Kidney epithelial cell (primary cell): ENCODE measurements at regions not wholly inside any gene's neighbourhood (a gene's known extent, or its start where the extent isn't known, plus 50 kb on each side); places are given as distances from the start of the nearest gene placed in this dataset.
A peak's percentile ranks its signal among the peaks of the same experiment; 100 is the strongest.

Experiments
- DNase-seq: peaks from one replicate; pipeline ENCODE4 v3.0.0-alpha.2; 2010; ENCODE audit warnings: low read depth
- H3K27me3 ChIP-seq: 2 replicates; pipeline ENCODE4 v1.6.0; 2011; ENCODE audit warnings: low read length; ENCODE audit not compliant: control insufficient read depth, insufficient read depth
- H3K36me3 ChIP-seq: 2 replicates; pipeline ENCODE4 v1.5.1; 2011; ENCODE audit warnings: low read length; ENCODE audit not compliant: control insufficient read depth, insufficient read depth
- H3K4me3 ChIP-seq: 2 replicates; pipeline ENCODE4 v1.5.1; 2011; ENCODE audit warnings: low read depth, mild to moderate bottlenecking, control low read depth, low read length
- CTCF ChIP-seq: IDR thresholded peaks from 2 replicates; pipeline ENCODE4 v1.5.1; 2011; ENCODE audit warnings: mild to moderate bottlenecking, moderate library complexity, low read length, control low read depth, inconsistent platforms; ENCODE audit not compliant: insufficient read depth, poor library complexity, severe bottlenecking

GRCh38 chr3:46129588-46130272, 78.4 kb downstream of the CCR1 start:
- Histone ChIP-seq H3K36me3 (no peaks in the 10 kb centered on the region), H3K4me3 (no peak overlapping the region), H3K27me3 (no peaks in the 10 kb centered on the region)
- no peak for TF ChIP-seq CTCF
- DNase-seq, result no peak

GRCh38 chr3:46127503-46127902, 80.6 kb downstream of the CCR1 start:
- peak; percentile 85 for DNase-seq
- no peaks in the 10 kb centered on the region for H3K36me3 ChIP-seq

GRCh38 chr3:46124216-46125177, 83.6 kb downstream of the CCR1 start:
- DNase-seq, result no peak
- H3K4me3 ChIP-seq, result no peak overlapping the region
- TF ChIP-seq CTCF, result no peak
- H3K36me3 ChIP-seq, result no peaks in the 10 kb centered on the region
- no peaks in the 10 kb centered on the region for H3K27me3 ChIP-seq

More at GRCh38 chr3:46127503-46127902, 80.6 kb downstream of the CCR1 start:
- Histone ChIP-seq H3K4me3 (no peak overlapping the region), H3K27me3 (no peaks in the 10 kb centered on the region)
- TF ChIP-seq CTCF, result no peak

- H3K36me3 ChIP-seq, result no peaks in the 10 kb centered on the region
- DNase-seq, result no peak
- no peak for TF ChIP-seq CTCF
These were observed 84.5 kb downstream of the CCR1 start for GRCh38 chr3:46123646-46124045.

GRCh38 chr3:46122091-46122490, 86.0 kb downstream of the CCR1 start:
- Histone ChIP-seq H3K4me3 (no peak overlapping the region), H3K27me3 (no peaks in the 10 kb centered on the region), H3K36me3 (no peaks in the 10 kb centered on the region)
- no peak for DNase-seq
- TF ChIP-seq CTCF, result no peak

More at GRCh38 chr3:46123646-46124045, 84.5 kb downstream of the CCR1 start:
- Histone ChIP-seq H3K4me3 (no peak overlapping the region), H3K27me3 (no peaks in the 10 kb centered on the region)
